ENCODE measurements at regions not wholly inside any gene's neighbourhood (a gene's known extent, or its start where the extent isn't known, plus 50 kb on each side); places are given as distances from the start of the nearest gene placed in this dataset.

GRCh38 chr5:157948738-157949410 lies 89.9 kb upstream of the CLINT1 start:
- no peak for TF ChIP-seq EZH2 (IDR thresholded peaks at IDR 0.05; ENCODE audit: low read depth)
- TF ChIP-seq, protein P1, sequence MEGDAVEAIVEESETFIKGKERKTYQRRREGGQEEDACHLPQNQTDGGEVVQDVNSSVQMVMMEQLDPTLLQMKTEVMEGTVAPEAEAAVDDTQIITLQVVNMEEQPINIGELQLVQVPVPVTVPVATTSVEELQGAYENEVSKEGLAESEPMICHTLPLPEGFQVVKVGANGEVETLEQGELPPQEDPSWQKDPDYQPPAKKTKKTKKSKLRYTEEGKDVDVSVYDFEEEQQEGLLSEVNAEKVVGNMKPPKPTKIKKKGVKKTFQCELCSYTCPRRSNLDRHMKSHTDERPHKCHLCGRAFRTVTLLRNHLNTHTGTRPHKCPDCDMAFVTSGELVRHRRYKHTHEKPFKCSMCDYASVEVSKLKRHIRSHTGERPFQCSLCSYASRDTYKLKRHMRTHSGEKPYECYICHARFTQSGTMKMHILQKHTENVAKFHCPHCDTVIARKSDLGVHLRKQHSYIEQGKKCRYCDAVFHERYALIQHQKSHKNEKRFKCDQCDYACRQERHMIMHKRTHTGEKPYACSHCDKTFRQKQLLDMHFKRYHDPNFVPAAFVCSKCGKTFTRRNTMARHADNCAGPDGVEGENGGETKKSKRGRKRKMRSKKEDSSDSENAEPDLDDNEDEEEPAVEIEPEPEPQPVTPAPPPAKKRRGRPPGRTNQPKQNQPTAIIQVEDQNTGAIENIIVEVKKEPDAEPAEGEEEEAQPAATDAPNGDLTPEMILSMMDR (conservative IDR thresholded peaks at IDR 0.05) = peak; percentile 78
